ENCODE measurements at regions not wholly inside any gene's neighbourhood (a gene's known extent, or its start where the extent isn't known, plus 50 kb on each side); places are given as distances from the start of the nearest gene placed in this dataset.
"Not testable (repeated sequence)": the region's sequence is repeated elsewhere in the genome, so short reads cannot be mapped to it uniquely, and the experiment has no call there.

GRCh38 chr5:125227333-125228095, 481.1 kb upstream of the ZNF608 start:
- Mint-ChIP-seq H3K36me3 (ENCODE audit: low read depth) (no peaks in the 10 kb centered on the region), H3K27ac (no peak overlapping the region), H3K4me1 (ENCODE audit: low read depth) (no peaks in the 10 kb centered on the region), H3K27me3 (ENCODE audit: insufficient read depth) (no peaks in the 10 kb centered on the region), H3K4me3 (no peak overlapping the region), H3K9me3 (no peaks in the 10 kb centered on the region)
- DNase-seq (ENCODE audit: low spot score): no peak
- intact Hi-C loops (cut with micrococcal nuclease): no loop called here

DNA sequence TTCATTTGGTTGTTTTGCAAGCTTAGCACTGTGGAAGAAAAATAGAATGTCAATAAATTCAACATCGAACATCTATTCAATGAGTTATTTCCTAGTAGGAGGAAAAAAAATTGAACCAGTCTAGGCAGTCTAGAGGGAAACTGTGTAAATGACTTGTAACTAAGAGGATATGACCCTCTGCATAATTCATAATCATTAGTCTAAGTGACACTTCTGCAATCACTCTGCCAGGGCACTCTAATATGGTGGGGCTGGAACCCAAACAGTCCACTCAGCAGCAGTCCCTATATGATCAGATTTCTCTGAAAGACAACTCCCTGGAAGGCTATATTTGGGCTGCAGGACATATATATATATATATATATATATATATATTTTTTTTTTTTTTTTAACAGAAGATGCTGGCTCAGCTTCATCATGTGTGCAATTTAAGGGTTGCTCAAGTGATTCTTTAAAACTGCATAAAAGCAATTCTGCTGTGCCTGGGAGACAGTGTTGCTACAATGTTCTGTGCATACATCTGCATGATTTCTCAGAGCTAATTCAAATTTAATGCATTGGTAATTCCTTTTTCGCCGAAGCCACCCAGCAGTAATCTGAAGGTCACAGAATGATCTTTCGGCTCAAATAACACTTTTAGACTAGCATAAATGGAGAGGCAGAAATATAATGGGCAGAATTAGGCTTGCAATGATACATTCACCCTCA, 482.1 kb upstream of the ZNF608 start:
- no peaks in the 10 kb centered on the region for H3K4me1 Mint-ChIP-seq (ENCODE audit: low read depth)
- no peaks in the 10 kb centered on the region for H3K36me3 Mint-ChIP-seq (ENCODE audit: low read depth)
- no peak overlapping the region for H3K4me3 Mint-ChIP-seq
- no peak overlapping the region for H3K27ac Mint-ChIP-seq
- no peak for DNase-seq (ENCODE audit: low spot score)
- H3K9me3 Mint-ChIP-seq: no peaks in the 10 kb centered on the region
- no peaks in the 10 kb centered on the region for H3K27me3 Mint-ChIP-seq (ENCODE audit: insufficient read depth)
- intact Hi-C loops (cut with micrococcal nuclease): no loop called here

DNA sequence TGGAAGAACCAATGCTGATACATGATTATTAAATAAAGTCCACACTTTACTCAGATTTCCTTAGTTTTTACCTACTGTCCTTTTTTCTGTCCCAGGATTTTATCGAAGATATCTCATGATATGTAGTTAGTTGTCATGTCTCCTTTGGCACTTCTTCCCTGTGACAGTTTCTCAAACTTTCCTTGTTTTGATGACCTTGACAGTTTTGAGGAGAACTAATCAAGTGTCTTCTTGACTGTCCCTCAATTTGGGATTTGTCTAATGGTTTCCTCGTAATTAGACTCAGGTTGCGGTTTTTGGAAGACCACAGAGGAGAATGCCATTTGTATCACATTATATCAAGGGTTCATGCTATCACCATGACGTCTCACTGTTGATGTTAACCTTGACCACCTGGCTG, 483.1 kb upstream of the ZNF608 start:
- H3K27ac Mint-ChIP-seq: no peak overlapping the region
- H3K9me3 Mint-ChIP-seq: no peaks in the 10 kb centered on the region
- H3K4me3 Mint-ChIP-seq: no peak overlapping the region
- H3K4me1 Mint-ChIP-seq (ENCODE audit: low read depth): no peaks in the 10 kb centered on the region
- intact Hi-C loops (cut with micrococcal nuclease): no loop called here
- no peaks in the 10 kb centered on the region for H3K27me3 Mint-ChIP-seq (ENCODE audit: insufficient read depth)
- no peak for DNase-seq (ENCODE audit: low spot score)
- H3K36me3 Mint-ChIP-seq (ENCODE audit: low read depth): no peaks in the 10 kb centered on the region

- DNase-seq (ENCODE audit: low spot score): no peak
- no peak overlapping the region for H3K4me3 Mint-ChIP-seq
- H3K9me3 Mint-ChIP-seq: no peaks in the 10 kb centered on the region
- H3K36me3 Mint-ChIP-seq (ENCODE audit: low read depth): no peaks in the 10 kb centered on the region
- no peaks in the 10 kb centered on the region for H3K4me1 Mint-ChIP-seq (ENCODE audit: low read depth)
- H3K27me3 Mint-ChIP-seq (ENCODE audit: insufficient read depth): no peaks in the 10 kb centered on the region
- intact Hi-C loops (cut with micrococcal nuclease): no loop called here
- no peak overlapping the region for H3K27ac Mint-ChIP-seq
Measured at GRCh38 chr5:125232779-125233230, 486.4 kb upstream of the ZNF608 start.

- no peak for DNase-seq (ENCODE audit: low spot score)
- H3K4me3 Mint-ChIP-seq: no peak overlapping the region
- intact Hi-C loops (cut with micrococcal nuclease): no loop called here
- H3K9me3 Mint-ChIP-seq: no peaks in the 10 kb centered on the region
- no peaks in the 10 kb centered on the region for H3K36me3 Mint-ChIP-seq (ENCODE audit: low read depth)
- no peaks in the 10 kb centered on the region for H3K4me1 Mint-ChIP-seq (ENCODE audit: low read depth)
- H3K27ac Mint-ChIP-seq: no peak overlapping the region
- no peaks in the 10 kb centered on the region for H3K27me3 Mint-ChIP-seq (ENCODE audit: insufficient read depth)
Measured at GRCh38 chr5:125233944-125234343, 487.5 kb upstream of the ZNF608 start.

- Mint-ChIP-seq H3K4me1 (ENCODE audit: low read depth) (no peaks in the 10 kb centered on the region), H3K9me3 (no peaks in the 10 kb centered on the region), H3K27me3 (ENCODE audit: insufficient read depth) (no peaks in the 10 kb centered on the region), H3K36me3 (ENCODE audit: low read depth) (no peaks in the 10 kb centered on the region), H3K27ac (no peak overlapping the region), H3K4me3 (no peak overlapping the region)
- no peak for DNase-seq (ENCODE audit: low spot score)
- intact Hi-C loops (cut with micrococcal nuclease): no loop called here
Measured at GRCh38 chr5:125236007-125236406, 489.6 kb upstream of the ZNF608 start.

GRCh38 chr5:125236981-125237380, 490.5 kb upstream of the ZNF608 start:
- H3K27me3 Mint-ChIP-seq (ENCODE audit: insufficient read depth): no peaks in the 10 kb centered on the region
- H3K4me1 Mint-ChIP-seq (ENCODE audit: low read depth): no peaks in the 10 kb centered on the region
- intact Hi-C loops (cut with micrococcal nuclease): no loop called here
- no peaks in the 10 kb centered on the region for H3K36me3 Mint-ChIP-seq (ENCODE audit: low read depth)
- no peak for DNase-seq (ENCODE audit: low spot score)
- no peak overlapping the region for H3K27ac Mint-ChIP-seq
- H3K9me3 Mint-ChIP-seq: peaks cover 4% of the 10 kb centered on the region
- H3K4me3 Mint-ChIP-seq: no peak overlapping the region

DNA sequence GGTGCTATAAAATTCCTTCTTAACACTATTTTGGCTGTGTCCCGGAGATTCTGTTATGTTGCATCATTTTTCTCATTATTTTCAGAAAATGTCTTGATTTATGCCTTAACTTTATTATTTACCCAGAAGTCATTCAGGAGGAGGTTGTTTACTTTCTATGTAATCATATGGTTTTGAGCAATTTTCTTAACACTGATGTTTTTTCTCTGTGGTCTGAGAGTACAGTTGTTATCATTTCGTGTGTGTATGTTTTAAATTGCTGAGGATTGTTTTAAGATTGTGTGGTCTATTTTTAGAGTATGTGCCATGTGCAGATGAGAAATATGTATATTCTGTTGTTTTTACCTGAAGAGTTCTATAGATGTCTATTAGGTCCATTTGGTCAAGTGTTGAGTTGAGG, 498.1 kb upstream of the ZNF608 start:
- Mint-ChIP-seq H3K36me3 (ENCODE audit: low read depth) (no peaks in the 10 kb centered on the region), H3K27ac (no peak overlapping the region), H3K27me3 (ENCODE audit: insufficient read depth) (no peaks in the 10 kb centered on the region), H3K9me3 (peaks cover 22% of the 10 kb centered on the region), H3K4me1 (ENCODE audit: low read depth) (no peaks in the 10 kb centered on the region), H3K4me3 (no peak overlapping the region)
- DNase-seq (ENCODE audit: low spot score): no peak
- intact Hi-C loops (cut with micrococcal nuclease): no loop called here

- intact Hi-C loops (cut with micrococcal nuclease): no loop called here
- H3K4me3 Mint-ChIP-seq: no peak overlapping the region
- H3K9me3 Mint-ChIP-seq: peaks cover 22% of the 10 kb centered on the region
- no peaks in the 10 kb centered on the region for H3K4me1 Mint-ChIP-seq (ENCODE audit: low read depth)
- no peak overlapping the region for H3K27ac Mint-ChIP-seq
- DNase-seq (ENCODE audit: low spot score): no peak
- no peaks in the 10 kb centered on the region for H3K27me3 Mint-ChIP-seq (ENCODE audit: insufficient read depth)
- H3K36me3 Mint-ChIP-seq (ENCODE audit: low read depth): no peaks in the 10 kb centered on the region
Measured at GRCh38 chr5:125245216-125245615, 498.8 kb upstream of the ZNF608 start.

- H3K27me3 Mint-ChIP-seq (ENCODE audit: insufficient read depth): no peaks in the 10 kb centered on the region
- H3K4me1 Mint-ChIP-seq (ENCODE audit: low read depth): no peaks in the 10 kb centered on the region
- peaks cover 15% of the 10 kb centered on the region for H3K9me3 Mint-ChIP-seq
- H3K4me3 Mint-ChIP-seq: no peak overlapping the region
- DNase-seq (ENCODE audit: low spot score): no peak
- H3K27ac Mint-ChIP-seq: no peak overlapping the region
- intact Hi-C loops (cut with micrococcal nuclease): no loop called here
- no peaks in the 10 kb centered on the region for H3K36me3 Mint-ChIP-seq (ENCODE audit: low read depth)
Measured at GRCh38 chr5:125249400-125249799, 503.0 kb upstream of the ZNF608 start.

DNA sequence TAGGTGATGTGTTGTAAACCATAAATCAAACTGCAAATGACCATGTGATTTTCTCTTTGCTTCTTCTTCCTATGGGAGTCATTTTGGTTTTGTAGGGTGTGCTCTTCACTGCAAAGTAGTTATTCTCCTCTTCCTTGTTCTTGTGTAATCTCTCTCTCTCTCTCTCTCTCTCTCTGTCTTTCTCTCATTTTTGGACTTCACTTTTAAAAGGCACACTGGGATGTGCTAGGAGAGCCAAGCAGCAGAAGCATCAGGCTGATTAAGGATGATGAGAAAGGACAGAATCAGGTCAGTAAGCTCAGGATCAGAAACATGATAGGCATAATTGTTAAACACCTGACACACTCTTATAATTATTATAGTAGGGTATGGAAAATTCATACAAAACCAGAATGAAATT, 505.3 kb upstream of the ZNF608 start:
- Mint-ChIP-seq H3K36me3 (ENCODE audit: low read depth) (no peaks in the 10 kb centered on the region), H3K27me3 (ENCODE audit: insufficient read depth) (no peaks in the 10 kb centered on the region), H3K4me1 (ENCODE audit: low read depth) (no peaks in the 10 kb centered on the region), H3K4me3 (no peak overlapping the region), H3K9me3 (peaks cover 19% of the 10 kb centered on the region), H3K27ac (no peak overlapping the region)
- intact Hi-C loops (cut with micrococcal nuclease): no loop called here
- DNase-seq (ENCODE audit: low spot score): no peak

- H3K4me3 Mint-ChIP-seq; H3K4me1 Mint-ChIP-seq (ENCODE audit: low read depth); H3K27me3 Mint-ChIP-seq (ENCODE audit: insufficient read depth); intact Hi-C loops (cut with micrococcal nuclease); H3K36me3 Mint-ChIP-seq (ENCODE audit: low read depth); H3K27ac Mint-ChIP-seq; DNase-seq (ENCODE audit: low spot score): not testable (repeated sequence)
- H3K9me3 Mint-ChIP-seq: peaks cover 16% of the 10 kb centered on the region
Measured at GRCh38 chr5:125253634-125254033, 507.2 kb upstream of the ZNF608 start.

- Mint-ChIP-seq H3K9me3 (peaks cover 16% of the 10 kb centered on the region), H3K4me3 (no peak overlapping the region), H3K27ac (no peak overlapping the region), H3K4me1 (ENCODE audit: low read depth) (no peaks in the 10 kb centered on the region), H3K27me3 (ENCODE audit: insufficient read depth) (no peaks in the 10 kb centered on the region), H3K36me3 (ENCODE audit: low read depth) (no peaks in the 10 kb centered on the region)
- no peak for DNase-seq (ENCODE audit: low spot score)
- intact Hi-C loops (cut with micrococcal nuclease): no loop called here
Measured at GRCh38 chr5:125254267-125254666, 507.8 kb upstream of the ZNF608 start.

All from activated T-helper 1 cell treated with anti-CD3 and anti-CD28 coated beads, Interleukin-12 subunit alpha, Interleukin-12 subunit beta, Interleukin-2, Interleukin-4 antibody, amounts not matched to agents 30 ng/mL and 10 ng/mL and 1 ng/mL, durations not matched to agents 14 hours and 24 hours and 36 hours (primary cell).